H9 (cell line): ENCODE measurements at regions not wholly inside any gene's neighbourhood (a gene's known extent, or its start where the extent isn't known, plus 50 kb on each side); places are given as distances from the start of the nearest gene placed in this dataset.
"Not testable (repeated sequence)": the region's sequence is repeated elsewhere in the genome, so short reads cannot be mapped to it uniquely, and the experiment has no call there.

Experiments used
- DNase-seq: peaks from one replicate; pipeline ENCODE4 v3.0.0-alpha.2; 2017
- H2AFZ ChIP-seq: one replicate; pipeline ENCODE4 v1.6.1; 2013; ENCODE audit warnings: mild to moderate bottlenecking, low read length, control low read depth, moderate library complexity
- H2AK5ac ChIP-seq: 2 replicates; pipeline ENCODE4 v1.6.1; 2013; ENCODE audit warnings: low read length, control low read depth, mixed read lengths; ENCODE audit not compliant: insufficient read length
- H2BK120ac ChIP-seq: one replicate; pipeline ENCODE4 v1.6.1; 2013; ENCODE audit warnings: low read depth, mild to moderate bottlenecking, low read length, control low read depth, inconsistent platforms; ENCODE audit not compliant: poor library complexity, severe bottlenecking
- H2BK12ac ChIP-seq: 2 replicates; pipeline ENCODE4 v1.6.1; 2013; ENCODE audit warnings: low read length, control low read depth, mixed read lengths, low read depth; ENCODE audit not compliant: insufficient read length
- H2BK15ac ChIP-seq: 2 replicates; pipeline ENCODE4 v1.6.1; 2013; ENCODE audit warnings: low read depth, low read length, control low read depth
- H2BK20ac ChIP-seq: one replicate; pipeline ENCODE4 v1.6.1; 2013; ENCODE audit warnings: low read depth, mild to moderate bottlenecking, low read length, control low read depth, inconsistent platforms; ENCODE audit not compliant: poor library complexity, severe bottlenecking
- H2BK5ac ChIP-seq: 2 replicates; pipeline ENCODE4 v1.6.1; 2013; ENCODE audit warnings: low read length, control low read depth, mixed read lengths; ENCODE audit not compliant: insufficient read length
- H3K14ac ChIP-seq: 2 replicates; pipeline ENCODE4 v1.6.1; 2013; ENCODE audit warnings: low read length, control low read depth; ENCODE audit not compliant: insufficient read depth
- H3K18ac ChIP-seq: 2 replicates; pipeline ENCODE4 v1.6.1; 2013; ENCODE audit warnings: low read depth, mild to moderate bottlenecking, mixed read lengths, low read length, control low read depth; ENCODE audit not compliant: insufficient read length
- H3K23ac ChIP-seq: 2 replicates; pipeline ENCODE4 v1.6.1; 2013; ENCODE audit warnings: low read length, control low read depth, mixed read lengths, low read depth; ENCODE audit not compliant: insufficient read length
- H3K23me2 ChIP-seq: 2 replicates; pipeline ENCODE4 v1.6.1; 2013; ENCODE audit warnings: low read depth, mild to moderate bottlenecking, mixed read lengths, low read length, control low read depth; ENCODE audit not compliant: insufficient read length, poor library complexity, severe bottlenecking
- H3K27ac ChIP-seq: 2 replicates; pipeline ENCODE4 v1.5.1; 2013; ENCODE audit warnings: low read length, control low read depth, mixed read lengths, low read depth; ENCODE audit not compliant: insufficient read length
- H3K27me3 ChIP-seq: 2 replicates; pipeline ENCODE4 v1.6.1; 2013; ENCODE audit warnings: low read length, control low read depth, inconsistent platforms; ENCODE audit not compliant: insufficient read depth
- H3K4ac ChIP-seq: 2 replicates; pipeline ENCODE4 v1.6.1; 2013; ENCODE audit warnings: low read depth, mild to moderate bottlenecking, control low read depth, inconsistent platforms, low read length, moderate library complexity
- H3K4me1 ChIP-seq: 2 replicates; pipeline ENCODE4 v1.6.1; 2013; ENCODE audit warnings: low read length, control low read depth, inconsistent platforms; ENCODE audit not compliant: insufficient read depth
- H3K4me2 ChIP-seq: 2 replicates; pipeline ENCODE4 v1.6.1; 2013; ENCODE audit warnings: low read length, control low read depth, mixed read lengths; ENCODE audit not compliant: insufficient read length, insufficient read depth
- H3K56ac ChIP-seq: 2 replicates; pipeline ENCODE4 v1.6.1; 2013; ENCODE audit warnings: low read depth, mild to moderate bottlenecking, mixed read lengths, low read length, control low read depth; ENCODE audit not compliant: insufficient read length
- H3K79me1 ChIP-seq: 2 replicates; pipeline ENCODE4 v1.6.1; 2013; ENCODE audit warnings: low read depth, mild to moderate bottlenecking, moderate library complexity, low read length, control low read depth, inconsistent platforms; ENCODE audit not compliant: insufficient read depth, poor library complexity, severe bottlenecking
- H3K79me2 ChIP-seq: 2 replicates; pipeline ENCODE4 v1.6.1; 2013; ENCODE audit warnings: low read length, control low read depth, inconsistent platforms; ENCODE audit not compliant: insufficient read depth
- H3K9ac ChIP-seq: 2 replicates; pipeline ENCODE4 v1.6.1; 2013; ENCODE audit warnings: low read length, control low read depth, mixed read lengths; ENCODE audit not compliant: insufficient read length; ENCODE audit errors: extremely low read depth
- H3K9me3 ChIP-seq: one replicate; pipeline ENCODE4 v1.6.1; 2013; ENCODE audit warnings: low read depth, low read length, inconsistent platforms; ENCODE audit not compliant: control insufficient read depth
- H3T11ph ChIP-seq: one replicate; pipeline ENCODE4 v1.6.1; 2013; ENCODE audit warnings: mild to moderate bottlenecking, low read length, control low read depth, inconsistent platforms
- H4K20me1 ChIP-seq: one replicate; pipeline ENCODE4 v1.6.1; 2013; ENCODE audit not compliant: control insufficient read depth, insufficient read length, insufficient read depth
- H4K5ac ChIP-seq: 2 replicates; pipeline ENCODE4 v1.6.1; 2013; ENCODE audit warnings: low read depth, mild to moderate bottlenecking, mixed read lengths, low read length, control low read depth; ENCODE audit not compliant: insufficient read length
- H4K8ac ChIP-seq: replicated peaks from 2 replicates; pipeline ENCODE4 v1.6.1; 2013; ENCODE audit warnings: low read length, control low read depth, mixed read lengths, low read depth; ENCODE audit not compliant: insufficient read length
- H4K91ac ChIP-seq: 2 replicates; pipeline ENCODE4 v1.6.1; 2013; ENCODE audit warnings: low read depth, mild to moderate bottlenecking, moderate library complexity, mixed read lengths, low read length, control low read depth; ENCODE audit not compliant: insufficient read length
- H3K27ac Mint-ChIP-seq, 3 experiments: 2 replicates in 2 of 3; 3 replicates in 1 of 3; pipeline ENCODE4 v1.8.0; 2020 to 2021; ENCODE audit warnings: mixed read lengths in 3 of 3, mild to moderate bottlenecking in 1 of 3, moderate library complexity in 1 of 3
- H3K27me3 Mint-ChIP-seq: 2 replicates; pipeline ENCODE4 v1.8.0; 2021; ENCODE audit warnings: low read depth, mild to moderate bottlenecking, moderate library complexity, mixed read lengths
- H3K36me3 Mint-ChIP-seq, 3 experiments: 2 replicates in 2 of 3; 3 replicates in 1 of 3; pipeline ENCODE4 v1.8.0; 2020 to 2021; ENCODE audit warnings: low read depth in 3 of 3, mixed read lengths in 3 of 3; ENCODE audit not compliant: insufficient read depth in 1 of 3
- H3K4me1 Mint-ChIP-seq, 2 experiments: 2 replicates each; pipeline ENCODE4 v1.8.0; 2020; ENCODE audit warnings: mixed read lengths in 2 of 2
- H3K4me3 Mint-ChIP-seq, 2 experiments: 2 replicates in 1 of 2; 3 replicates in 1 of 2; pipeline ENCODE4 v1.8.0; 2020 to 2021; ENCODE audit warnings: mild to moderate bottlenecking in 2 of 2, mixed read lengths in 2 of 2, moderate library complexity in 1 of 2
- H3K9me3 Mint-ChIP-seq, 2 experiments: 2 replicates in 1 of 2; 3 replicates in 1 of 2; pipeline ENCODE4 v1.8.0; 2020; ENCODE audit warnings: mild to moderate bottlenecking in 2 of 2, mixed read lengths in 2 of 2, moderate library complexity in 1 of 2
- WGBS: extraction: QIAGEN DNeasy Blood & Tissue Kit; methylation state at CpG from one replicate; pipeline ENCODE4 v1.1.7; 2013; ENCODE audit warnings: missing lambda C conversion rate, low lambda C conversion rate, mixed read lengths; ENCODE audit not compliant: insufficient read length; ENCODE audit errors: extremely low coverage; 5-methylcytosine and 5-hydroxymethylcytosine counted together
- TF ChIP-seq, protein P1 (sequence below): fragments of 200-600 bp; sonication (generic); conservative IDR thresholded peaks from 3 replicates; pipeline ENCODE4 v1.8.0; 2021; ENCODE audit warnings: antibody characterized with exemption, mild to moderate bottlenecking

GRCh38 chr14:46571970-46572369, 79.6 kb downstream of the RPL10L start:
- Histone ChIP-seq H3K79me1 (no peaks in the 10 kb centered on the region), H3T11ph (no peak overlapping the region), H2AK5ac (no peak overlapping the region), H3K27ac (no peak overlapping the region), H4K91ac (no peak overlapping the region), H3K4me2 (no peak overlapping the region), H3K14ac (no peak overlapping the region), H3K18ac (no peak overlapping the region), H2BK12ac (no peak overlapping the region), H3K79me2 (no peaks in the 10 kb centered on the region), H4K8ac (no peak overlapping the region), H2BK120ac (no peak overlapping the region), H3K23ac (no peak overlapping the region), H3K9ac (no peak overlapping the region), H3K27me3 (no peaks in the 10 kb centered on the region), H3K4ac (no peak overlapping the region), H3K23me2 (no peaks in the 10 kb centered on the region), H4K5ac (no peak overlapping the region), H2BK20ac (no peak overlapping the region), H4K20me1 (no peaks in the 10 kb centered on the region), H2AFZ (no peak overlapping the region), H3K9me3 (no peaks in the 10 kb centered on the region), H3K4me1 (no peaks in the 10 kb centered on the region), H2BK5ac (no peak overlapping the region), H2BK15ac (no peak overlapping the region), H3K56ac (no peak overlapping the region)
- no peak for DNase-seq
- Mint-ChIP-seq H3K27me3 (no peaks in the 10 kb centered on the region; the same call in 1 of the 2 replicates), H3K27ac (no peak overlapping the region), H3K36me3 (no peaks in the 10 kb centered on the region), H3K4me3 (no peak overlapping the region), H3K4me1 (peaks cover 6 to 7% of the 10 kb centered on the region in 2 experiments; a peak in 3 of 4 replicates), H3K9me3 (peaks cover 0 to 4% of the 10 kb centered on the region in 2 experiments; a peak in 2 of 5 replicates)
- TF ChIP-seq, protein P1, sequence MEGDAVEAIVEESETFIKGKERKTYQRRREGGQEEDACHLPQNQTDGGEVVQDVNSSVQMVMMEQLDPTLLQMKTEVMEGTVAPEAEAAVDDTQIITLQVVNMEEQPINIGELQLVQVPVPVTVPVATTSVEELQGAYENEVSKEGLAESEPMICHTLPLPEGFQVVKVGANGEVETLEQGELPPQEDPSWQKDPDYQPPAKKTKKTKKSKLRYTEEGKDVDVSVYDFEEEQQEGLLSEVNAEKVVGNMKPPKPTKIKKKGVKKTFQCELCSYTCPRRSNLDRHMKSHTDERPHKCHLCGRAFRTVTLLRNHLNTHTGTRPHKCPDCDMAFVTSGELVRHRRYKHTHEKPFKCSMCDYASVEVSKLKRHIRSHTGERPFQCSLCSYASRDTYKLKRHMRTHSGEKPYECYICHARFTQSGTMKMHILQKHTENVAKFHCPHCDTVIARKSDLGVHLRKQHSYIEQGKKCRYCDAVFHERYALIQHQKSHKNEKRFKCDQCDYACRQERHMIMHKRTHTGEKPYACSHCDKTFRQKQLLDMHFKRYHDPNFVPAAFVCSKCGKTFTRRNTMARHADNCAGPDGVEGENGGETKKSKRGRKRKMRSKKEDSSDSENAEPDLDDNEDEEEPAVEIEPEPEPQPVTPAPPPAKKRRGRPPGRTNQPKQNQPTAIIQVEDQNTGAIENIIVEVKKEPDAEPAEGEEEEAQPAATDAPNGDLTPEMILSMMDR, result no peak
- no CpG with 5 or more reads among the region's 2 CpGs for WGBS

DNA sequence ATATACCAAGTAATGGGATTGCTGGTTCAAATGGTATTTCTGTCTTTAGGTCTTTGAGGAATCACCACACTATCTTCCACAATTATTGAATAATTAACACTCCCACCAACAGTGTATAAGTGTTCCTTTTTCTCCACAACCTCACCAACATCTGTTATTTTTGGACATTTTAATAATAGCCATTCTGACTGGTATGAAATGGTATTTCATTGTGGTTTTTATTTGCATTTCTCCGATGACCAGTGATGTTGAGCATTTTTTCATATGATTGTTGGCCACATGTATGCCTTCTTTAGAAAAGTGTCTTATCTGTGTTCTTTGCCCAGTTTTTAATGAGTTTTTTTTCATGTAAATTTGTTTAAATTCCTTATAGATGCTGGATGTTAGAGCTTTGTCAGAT, 83.4 kb downstream of the RPL10L start:
- no CpG with 5 or more reads among the region's 1 CpG for WGBS
- H3K23ac ChIP-seq, H3K27ac ChIP-seq, H3K23me2 ChIP-seq, H3K9ac ChIP-seq, H3K4me1 Mint-ChIP-seq, H3K79me2 ChIP-seq, H2AFZ ChIP-seq, H3T11ph ChIP-seq, H3K36me3 Mint-ChIP-seq, H3K18ac ChIP-seq, H3K56ac ChIP-seq, H2BK120ac ChIP-seq, H4K8ac ChIP-seq, H3K4me1 ChIP-seq, H3K79me1 ChIP-seq, DNase-seq, H3K9me3 Mint-ChIP-seq, H3K9me3 ChIP-seq, H2BK12ac ChIP-seq, H3K27ac Mint-ChIP-seq, H2BK20ac ChIP-seq, H3K14ac ChIP-seq, H3K27me3 Mint-ChIP-seq, H4K5ac ChIP-seq, H4K20me1 ChIP-seq, H3K4me2 ChIP-seq, H3K27me3 ChIP-seq, H2BK5ac ChIP-seq, H2AK5ac ChIP-seq, H2BK15ac ChIP-seq, H3K4me3 Mint-ChIP-seq, H3K4ac ChIP-seq, H4K91ac ChIP-seq: not testable (repeated sequence)
